HCT116 (cell line): ENCODE measurements at regions not wholly inside any gene's neighbourhood (a gene's known extent, or its start where the extent isn't known, plus 50 kb on each side); places are given as distances from the start of the nearest gene placed in this dataset.

Experiments
- ATAC-seq: fragments of 200-7000 bp; cut with Tn5 transposase; 2 replicates; pipeline ENCODE4 v1.9.1; 2020; ENCODE audit warnings: mild to moderate bottlenecking, moderate library complexity
- BruUV-seq: library from RNA; stranded (reverse); fragments of 400-500 nt; replicated peaks from 2 replicates; lab custom pipeline; 2021; lab: Mats Ljungman, UMichigan
- CTCF ChIA-PET: fragments of 300-600 bp; sonication (Branson Sonifier 250); formaldehyde crosslinking; loops from one replicate; lab custom pipeline; 2021; ENCODE audit warnings: antibody characterized with exemption; lab: Charles Lee
- POLR2A ChIA-PET: fragments of 300-600, 350-600 bp; sonication (Branson Sonifier 250); formaldehyde crosslinking; loops from one replicate; lab custom pipeline; 2021; ENCODE audit warnings: antibody characterized with exemption; lab: Charles Lee
- RAD21 ChIA-PET, 2 experiments: fragments of 300-600 bp; sonication (Branson Sonifier 250); formaldehyde crosslinking; loops; one replicate each; lab custom pipeline; 2023; ENCODE audit warnings: low total read pairs in 2 of 2; ENCODE audit not compliant: uncharacterized antibody in 2 of 2, unreplicated experiment in 2 of 2, low non-redundant PET in 1 of 2; lab: Charles Lee
- DNase-seq: peaks from one replicate; pipeline ENCODE4 v3.0.0-alpha.2; 2010; ENCODE audit warnings: low read depth, low spot score
- H2AFZ ChIP-seq: fragments of 200-600 bp; shearing (Covaris generic), sonication (generic); 2 replicates; pipeline ENCODE4 v1.6.1; 2017; ENCODE audit warnings: low read depth, mixed run types, mixed read lengths, antibody characterized with exemption, low read length; ENCODE audit not compliant: poor library complexity, severe bottlenecking
- H3K27ac ChIP-seq: 2 replicates; pipeline ENCODE4 v1.5.1; 2012; ENCODE audit warnings: low read depth, low read length
- H3K27me3 ChIP-seq: fragments of 200-600 bp; sonication (generic); 2 replicates; pipeline ENCODE4 v1.6.1; 2016; ENCODE audit warnings: mixed run types, low read length, mixed read lengths; ENCODE audit not compliant: insufficient read depth
- H3K36me3 ChIP-seq, 2 experiments: fragments of 200-500 bp in 1 of 2; fragments of 200-600 bp in 1 of 2; sonication (Bioruptor generic) in 1 of 2; sonication (generic) in 1 of 2; 2 replicates each; pipeline versions ENCODE4 v1.5.1 to v1.6.1; 2014 to 2016; ENCODE audit warnings: low read length in 2 of 2, inconsistent platforms in 1 of 2, mixed read lengths in 1 of 2, mixed run types in 1 of 2; ENCODE audit not compliant: insufficient read depth in 2 of 2, control insufficient read depth in 1 of 2
- H3K4me1 ChIP-seq, 2 experiments: fragments of 200-600 bp in 1 of 2; sonication (generic) in 1 of 2; 2 replicates each; pipeline versions ENCODE4 v1.5.1 to v1.6.1; 2012 to 2017; ENCODE audit warnings: low read length in 2 of 2, inconsistent platforms in 1 of 2, mild to moderate bottlenecking in 1 of 2, mixed read lengths in 1 of 2, mixed run types in 1 of 2, moderate library complexity in 1 of 2; ENCODE audit not compliant: insufficient read depth in 2 of 2, control insufficient read depth in 1 of 2
- H3K4me2 ChIP-seq: fragments of 200-600 bp; sonication (generic); 2 replicates; pipeline ENCODE4 v1.6.1; 2017; ENCODE audit warnings: mixed run types, low read length, mixed read lengths
- H3K4me3 ChIP-seq, 2 experiments: fragments of 200-600 bp in 1 of 2; sonication (generic) in 1 of 2; replicated peaks in 1 of 2; 2 replicates each; pipeline ENCODE4 v1.5.1; 2011 to 2016; ENCODE audit warnings: low read length in 2 of 2, control low read depth in 1 of 2, low read depth in 1 of 2, mild to moderate bottlenecking in 1 of 2, mixed read lengths in 1 of 2, mixed run types in 1 of 2
- H3K79me2 ChIP-seq: fragments of 200-600 bp; sonication (generic); 2 replicates; pipeline ENCODE4 v1.6.1; 2017; ENCODE audit warnings: mild to moderate bottlenecking, mixed run types, low read length, moderate library complexity, mixed read lengths; ENCODE audit not compliant: insufficient read depth
- H3K9ac ChIP-seq: fragments of 200-600 bp; sonication (generic); 2 replicates; pipeline ENCODE4 v1.6.1; 2016; ENCODE audit warnings: low read length, mixed read lengths
- H3K9me2 ChIP-seq: fragments of 200-600 bp; sonication (generic), shearing (Covaris generic); 2 replicates; pipeline ENCODE4 v1.6.1; 2017; ENCODE audit warnings: mixed run types, mild to moderate bottlenecking, moderate library complexity; ENCODE audit not compliant: insufficient read depth
- H3K9me3 ChIP-seq, 2 experiments: fragments of 200-500 bp in 1 of 2; fragments of 200-600 bp in 1 of 2; sonication (Bioruptor generic) in 1 of 2; sonication (generic) in 1 of 2; 2 replicates each; pipeline ENCODE4 v1.6.1; 2014 to 2017; ENCODE audit warnings: low read length in 2 of 2, mixed read lengths in 2 of 2, inconsistent platforms in 1 of 2, low read depth in 1 of 2, mild to moderate bottlenecking in 1 of 2, mixed run types in 1 of 2, moderate library complexity in 1 of 2; ENCODE audit not compliant: control insufficient read depth in 1 of 2, insufficient read depth in 1 of 2
- H4K20me1 ChIP-seq: fragments of 200-600 bp; sonication (generic), shearing (Covaris generic); 2 replicates; pipeline ENCODE4 v1.6.1; 2017; ENCODE audit warnings: mixed run types, mild to moderate bottlenecking, moderate library complexity; ENCODE audit not compliant: insufficient read depth
- ATF3 ChIP-seq: IDR thresholded peaks from 2 replicates; pipeline ENCODE4 v1.6.1; 2012
- CBX3 ChIP-seq: IDR thresholded peaks from 2 replicates; pipeline ENCODE4 v1.6.1; 2012; ENCODE audit warnings: low read depth
- CTCF ChIP-seq, 3 experiments: fragments of 200-600 bp in 1 of 3; sonication (generic) in 1 of 3; IDR thresholded peaks in 2 of 3; conservative IDR thresholded peaks in 1 of 3; 2 replicates each; pipeline ENCODE4 v1.5.1; 2012 to 2017; ENCODE audit warnings: low read depth in 2 of 3, low read length in 2 of 3, antibody characterized with exemption in 1 of 3, borderline replicate concordance in 1 of 3, control low read depth in 1 of 3, mild to moderate bottlenecking in 1 of 3, mixed read lengths in 1 of 3, mixed run types in 1 of 3, moderate library complexity in 1 of 3; ENCODE audit not compliant: insufficient read depth in 1 of 3
- ELF1 ChIP-seq: IDR thresholded peaks from 2 replicates; pipeline ENCODE4 v1.6.1; 2012; ENCODE audit warnings: low read depth, borderline replicate concordance
- JUND ChIP-seq: IDR thresholded peaks from 2 replicates; pipeline ENCODE4 v1.6.1; 2012
- MAX ChIP-seq: IDR thresholded peaks from 2 replicates; pipeline ENCODE4 v1.6.1; 2012
- POLR2A ChIP-seq: IDR thresholded peaks from 2 replicates; pipeline ENCODE4 v1.7.0; 2011; ENCODE audit warnings: borderline replicate concordance; ENCODE audit not compliant: insufficient read depth, insufficient read length; ENCODE audit errors: extremely low read depth
- POLR2AphosphoS5 ChIP-seq: IDR thresholded peaks from 2 replicates; pipeline ENCODE4 v1.6.1; 2011; ENCODE audit warnings: mild to moderate bottlenecking, low read depth, low read length, moderate library complexity
- RAD21 ChIP-seq: IDR thresholded peaks from 2 replicates; pipeline ENCODE4 v1.6.1; 2012; ENCODE audit warnings: low read depth, mild to moderate bottlenecking
- REST ChIP-seq: IDR thresholded peaks from 2 replicates; pipeline ENCODE4 v1.6.1; 2012; ENCODE audit warnings: low read depth
- SRF ChIP-seq: IDR thresholded peaks from 2 replicates; pipeline ENCODE4 v1.6.1; 2012; ENCODE audit warnings: low read depth
- YY1 ChIP-seq: IDR thresholded peaks from 2 replicates; pipeline ENCODE4 v1.6.1; 2011; ENCODE audit warnings: low read length, low read depth, moderate library complexity, mild to moderate bottlenecking; ENCODE audit not compliant: insufficient replicate concordance; ENCODE audit errors: extremely low read depth
- ZBTB33 ChIP-seq: IDR thresholded peaks from 2 replicates; pipeline ENCODE4 v1.6.1; 2011; ENCODE audit warnings: mild to moderate bottlenecking, low read length, moderate library complexity; ENCODE audit not compliant: insufficient replicate concordance; ENCODE audit errors: extremely low read depth
- ZFX ChIP-seq: fragments of 450-650 bp; IDR thresholded peaks from 2 replicates; pipeline ENCODE4 v1.6.1; 2017
- intact Hi-C: fragments of 100-400 bp; cut with micrococcal nuclease; formaldehyde crosslinking; loops from 2 replicates; pipeline ENCODE4 v1.10.0; 2022

- TF ChIP-seq CTCF (IDR thresholded peaks at IDR 0.05 in 2 of 3, conservative IDR thresholded peaks at IDR 0.05 in 1 of 3; ENCODE audit: borderline replicate concordance in 1 of 3, insufficient read depth in 1 of 3, low read depth in 2 of 3, low read length in 2 of 3), result no peak
Measured at GRCh38 chr2:75431763-75432162, 129.0 kb downstream of the EVA1A start (continued).

GRCh38 chr2:75431276-75431675 lies 129.5 kb downstream of the EVA1A start:
- CTCF ChIA-PET, result no interaction called here

More at GRCh38 chr2:75431276-75431675, 129.5 kb downstream of the EVA1A start:
- H2AFZ ChIP-seq, result no peak overlapping the region
- peaks cover 15 to 25% of the 10 kb centered on the region in 2 experiments for H3K4me1 ChIP-seq
- ChIA-PET RAD21 (no interaction called here), POLR2A (no interaction called here)
- H3K79me2 ChIP-seq, result no peaks in the 10 kb centered on the region
- H3K9me2 ChIP-seq, result no peaks in the 10 kb centered on the region
- intact Hi-C loops, result no loop called here
- no peak overlapping the region for H3K4me2 ChIP-seq
- DNase-seq (no peak), ATAC-seq (no peak)
- no peaks in the 10 kb centered on the region for H3K9me3 ChIP-seq
- H4K20me1 ChIP-seq, result no peaks in the 10 kb centered on the region
- no peak overlapping the region for H3K4me3 ChIP-seq
- no peak overlapping the region for H3K27ac ChIP-seq
- no peak overlapping the region for H3K9ac ChIP-seq
- TF ChIP-seq POLR2A (no peak), YY1 (no peak), POLR2AphosphoS5 (no peak), ATF3 (no peak), CTCF (IDR thresholded peaks at IDR 0.05 in 2 of 3, conservative IDR thresholded peaks at IDR 0.05 in 1 of 3; ENCODE audit: borderline replicate concordance in 1 of 3, insufficient read depth in 1 of 3, low read depth in 2 of 3, low read length in 2 of 3) (no peak), CBX3 (no peak), ZFX (no peak), MAX (no peak), RAD21 (no peak), REST (no peak), ELF1 (no peak), SRF (no peak), ZBTB33 (no peak), JUND (no peak)
- H3K27me3 ChIP-seq, result no peaks in the 10 kb centered on the region
- no TSS peak for BruUV-seq
- no peaks in the 10 kb centered on the region for H3K36me3 ChIP-seq
